Cardiac fibroblast (primary cell): ENCODE measurements at regions not wholly inside any gene's neighbourhood (a gene's known extent, or its start where the extent isn't known, plus 50 kb on each side); places are given as distances from the start of the nearest gene placed in this dataset.
A peak's percentile ranks its signal among the peaks of the same experiment; 100 is the strongest.
"Not testable (repeated sequence)": the region's sequence is repeated elsewhere in the genome, so short reads cannot be mapped to it uniquely, and the experiment has no call there.

ENCODE experiments used
- DNase-seq, 2 donors: peaks; one replicate each; pipeline versions ENCODE4 v3.0.0 to v3.0.0-alpha.2; 2010; ENCODE audit warnings: low read depth in 2 of 2
- H3K4me3 ChIP-seq, 2 donors: replicated peaks in 1 of 2; 1 replicate in 1 of 2; 2 replicates in 1 of 2; pipeline ENCODE4 v1.5.1; 2011; ENCODE audit warnings: low read depth in 2 of 2, low read length in 2 of 2, mild to moderate bottlenecking in 2 of 2, moderate library complexity in 1 of 2
- CTCF ChIP-seq: IDR thresholded peaks from one replicate; pipeline ENCODE4 v1.5.1; 2011; ENCODE audit warnings: low read depth, mild to moderate bottlenecking, low read length, inconsistent platforms

DNA sequence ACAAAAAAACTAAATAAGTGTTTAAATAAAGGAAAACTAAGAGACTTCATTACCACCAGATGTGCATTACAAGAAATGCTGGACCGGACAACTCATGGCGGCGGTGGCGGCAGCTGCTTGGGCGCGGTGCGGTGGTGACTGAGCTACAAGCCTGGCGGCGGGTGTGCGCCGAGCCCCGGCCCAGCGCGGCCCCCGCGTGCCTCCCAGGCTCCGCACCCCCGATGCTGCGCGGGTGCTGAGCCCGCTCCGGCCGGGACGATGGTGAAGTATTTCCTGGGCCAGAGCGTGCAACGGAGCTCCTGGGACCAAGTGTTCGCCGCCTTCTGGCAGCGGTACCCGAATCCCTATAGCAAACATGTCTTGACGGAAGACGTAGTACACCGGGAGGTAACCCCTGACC, 52.2 kb upstream of the RCOR3 start:
- DNase-seq: no peak
- no peak overlapping the region for H3K4me3 ChIP-seq
- TF ChIP-seq CTCF: no peak

- DNase-seq: no peak
- no peak for TF ChIP-seq CTCF
- H3K4me3 ChIP-seq: no peak overlapping the region
Observed at GRCh38 chr1:211200311-211200710, 58.9 kb upstream of the RCOR3 start.

DNA sequence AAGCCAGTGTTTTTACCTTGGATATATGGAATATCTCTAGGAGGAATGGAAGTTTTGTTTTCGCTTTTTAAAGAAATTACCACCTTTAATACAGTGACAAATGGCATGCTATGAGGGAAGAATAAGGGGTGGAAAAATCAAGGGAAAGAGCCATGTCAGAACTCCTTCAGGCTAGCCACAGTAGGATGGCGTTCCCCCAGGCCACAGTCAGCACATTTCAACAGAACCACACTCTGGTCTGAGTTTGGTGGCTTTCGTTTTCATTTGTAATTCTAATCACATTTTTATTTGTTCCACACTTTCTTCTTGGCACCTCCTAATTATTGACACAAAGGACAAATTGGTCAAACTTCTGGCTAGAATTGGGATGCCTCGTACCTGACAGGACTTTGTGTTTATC, 60.3 kb upstream of the RCOR3 start:
- H3K4me3 ChIP-seq: no peak overlapping the region
- DNase-seq: no peak
- TF ChIP-seq CTCF: no peak

- DNase-seq: peak; percentile 57 to 78
- TF ChIP-seq CTCF: no peak
- no peak overlapping the region for H3K4me3 ChIP-seq
Observed at GRCh38 chr1:211198111-211198510, 61.1 kb upstream of the RCOR3 start.

DNA sequence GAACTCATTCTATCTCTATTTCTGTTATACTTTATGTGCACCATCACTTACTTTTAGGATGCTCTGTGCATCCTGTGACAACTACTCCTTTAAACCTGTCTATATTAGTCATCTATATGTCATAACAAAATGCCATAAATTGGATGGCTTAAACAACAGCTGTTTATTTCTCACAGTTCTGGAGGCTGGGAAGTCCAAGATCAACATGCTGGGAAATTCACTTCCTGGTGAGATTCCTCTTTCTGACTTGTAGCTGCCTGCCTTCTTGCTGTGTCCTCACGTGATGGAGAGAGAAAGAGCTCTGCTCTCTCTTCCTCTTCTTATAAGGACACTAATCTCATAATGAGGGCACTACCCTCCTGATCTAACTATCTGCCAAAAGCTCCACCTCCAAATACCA, 62.3 kb upstream of the RCOR3 start:
- peak in 1 of 2 donors; percentile 24 for DNase-seq
- no peak overlapping the region for H3K4me3 ChIP-seq
- no peak for TF ChIP-seq CTCF

DNA sequence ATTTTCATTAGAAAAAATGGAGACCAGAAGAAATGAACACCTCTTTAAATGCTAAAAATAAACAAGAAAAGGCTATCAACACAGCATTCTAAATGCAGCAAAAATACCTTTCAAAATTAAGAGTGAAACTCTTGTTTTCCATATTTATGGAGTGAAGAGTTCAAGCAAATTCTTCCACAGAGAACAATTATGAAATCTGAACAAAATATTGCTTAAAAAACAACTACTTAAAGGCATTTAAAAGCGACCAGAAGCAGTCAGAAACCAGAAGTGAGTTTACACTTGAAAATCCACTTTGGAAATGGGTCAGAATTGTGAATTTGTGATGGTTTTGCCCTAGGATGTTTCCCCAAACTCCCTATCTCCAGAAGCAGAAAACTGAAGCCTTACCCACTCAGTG, 60.9 kb upstream of the KCNH1 start:
- TF ChIP-seq CTCF: no peak
- H3K4me3 ChIP-seq: no peak overlapping the region
- DNase-seq: no peak

- DNase-seq: peak in 1 of 2 donors; percentile 5
- no peak overlapping the region for H3K4me3 ChIP-seq
- no peak for TF ChIP-seq CTCF
Observed at GRCh38 chr1:211192227-211192626, 58.3 kb upstream of the KCNH1 start.

- H3K4me3 ChIP-seq, DNase-seq: not testable (repeated sequence)
Observed at GRCh38 chr1:211188721-211189120, 54.8 kb upstream of the KCNH1 start.
